ENCODE measurements at regions not wholly inside any gene's neighbourhood (a gene's known extent, or its start where the extent isn't known, plus 50 kb on each side); places are given as distances from the start of the nearest gene placed in this dataset.

DNA sequence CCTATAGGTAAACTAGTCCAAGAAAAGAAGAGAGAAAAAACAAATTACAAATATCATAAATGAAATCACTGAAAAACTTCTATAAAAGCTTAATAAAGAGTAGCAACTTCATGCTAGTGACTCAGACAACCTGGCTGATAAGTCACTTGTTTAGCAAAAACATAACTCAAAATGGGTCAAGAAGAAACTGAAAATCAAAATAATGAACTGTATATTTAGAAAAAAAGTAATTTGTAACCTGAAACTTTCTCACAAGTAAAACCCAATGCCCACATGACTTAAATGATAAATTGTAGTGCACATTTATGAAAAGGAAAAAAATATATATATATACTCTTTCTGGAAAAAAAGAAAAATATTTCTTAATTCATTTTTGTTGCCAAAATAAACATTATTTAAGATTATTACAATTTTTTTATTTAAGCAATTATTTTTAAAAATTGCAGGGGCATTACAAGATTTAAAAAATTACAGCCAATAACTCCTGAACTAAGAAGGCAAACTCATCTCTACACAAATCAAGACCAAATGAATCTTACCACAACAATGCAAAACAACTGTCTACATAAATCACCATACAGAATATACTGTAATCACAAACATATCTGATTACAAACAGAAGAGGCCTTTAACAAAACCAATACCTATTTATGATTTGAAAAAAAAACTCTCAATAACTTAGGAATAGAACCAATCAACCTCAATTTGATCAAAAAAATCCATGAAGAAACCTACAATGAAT lies 406.3 kb downstream of the CDH7 start:
- no peaks in the 10 kb centered on the region for H3K36me3 ChIP-seq (ENCODE audit: control insufficient read depth, insufficient read depth, low read length)
- no peaks in the 10 kb centered on the region for H3K4me1 ChIP-seq (ENCODE audit: control insufficient read depth, insufficient read depth, low read length)
- no peak overlapping the region for H3K4me3 ChIP-seq (ENCODE audit: low read length)
- H3K9me3 ChIP-seq (ENCODE audit: control insufficient read depth, low read depth, low read length), result no peaks in the 10 kb centered on the region
- DNase-seq, result no peak
- H3K27ac ChIP-seq (ENCODE audit: low read length), result no peak overlapping the region
- H3K27me3 ChIP-seq (ENCODE audit: control insufficient read depth, insufficient read depth, low read length), result no peaks in the 10 kb centered on the region

DNA sequence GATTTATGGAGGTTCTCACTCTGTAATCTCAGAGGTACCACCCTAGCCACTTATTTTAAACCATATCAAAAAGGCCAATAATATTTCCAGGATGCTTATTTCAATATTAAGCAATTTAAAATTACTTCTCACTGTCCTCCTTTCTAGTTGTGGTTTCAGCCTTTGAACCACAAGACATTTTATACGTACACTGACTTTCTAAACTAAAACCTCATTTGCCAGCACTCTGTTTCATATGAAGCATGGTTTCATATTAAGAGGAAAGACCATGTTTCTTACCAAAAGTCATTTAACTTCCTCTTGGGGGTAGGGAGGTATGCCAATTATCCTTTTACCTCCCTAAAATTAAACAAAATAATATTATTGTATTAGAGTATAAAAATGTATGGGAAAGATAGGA lies 399.8 kb downstream of the CDH7 start:
- 100% methylated on average over 1 of the region's 1 CpG for WGBS (ENCODE audit: insufficient coverage, low lambda C conversion rate)
- H3K27me3 ChIP-seq (ENCODE audit: control insufficient read depth, insufficient read depth, low read length), result no peaks in the 10 kb centered on the region
- H3K9me3 ChIP-seq (ENCODE audit: control insufficient read depth, low read depth, low read length), result no peaks in the 10 kb centered on the region
- DNase-seq, result no peak
- no peak overlapping the region for H3K4me3 ChIP-seq (ENCODE audit: low read length)
- H3K27ac ChIP-seq (ENCODE audit: low read length), result no peak overlapping the region
- H3K36me3 ChIP-seq (ENCODE audit: control insufficient read depth, insufficient read depth, low read length), result no peaks in the 10 kb centered on the region
- H3K4me1 ChIP-seq (ENCODE audit: control insufficient read depth, insufficient read depth, low read length), result no peaks in the 10 kb centered on the region

DNA sequence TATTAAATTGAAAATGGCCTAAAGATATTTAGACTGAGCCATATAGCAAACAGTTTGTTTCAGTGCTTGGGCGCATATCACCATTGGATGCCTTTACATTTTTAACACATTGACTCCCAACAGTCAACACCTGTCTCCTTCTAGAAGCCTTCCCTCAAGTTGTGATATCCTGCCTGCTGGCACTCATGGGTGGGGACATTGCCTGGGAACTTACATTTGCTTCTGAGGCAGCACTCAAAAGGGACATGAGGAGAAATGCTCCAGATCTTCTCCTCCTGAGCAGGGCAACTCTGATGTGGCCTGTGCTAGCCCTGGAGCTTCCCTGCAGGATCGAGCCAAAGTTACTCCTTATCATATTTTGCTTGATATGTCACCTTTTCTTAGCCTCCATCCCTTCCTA lies 392.2 kb downstream of the CDH7 start:
- H3K27me3 ChIP-seq (ENCODE audit: control insufficient read depth, insufficient read depth, low read length), result no peaks in the 10 kb centered on the region
- DNase-seq, result no peak
- 67% methylated on average over 1 of the region's 2 CpGs for WGBS (ENCODE audit: insufficient coverage, low lambda C conversion rate)

GRCh38 chr18:66141716-66142115 lies 390.9 kb downstream of the CDH7 start:
- Histone ChIP-seq H3K4me1 (ENCODE audit: control insufficient read depth, insufficient read depth, low read length) (no peaks in the 10 kb centered on the region), H3K27ac (ENCODE audit: low read length) (no peak overlapping the region), H3K27me3 (ENCODE audit: control insufficient read depth, insufficient read depth, low read length) (no peaks in the 10 kb centered on the region), H3K36me3 (ENCODE audit: control insufficient read depth, insufficient read depth, low read length) (no peaks in the 10 kb centered on the region), H3K4me3 (ENCODE audit: low read length) (no peak overlapping the region), H3K9me3 (ENCODE audit: control insufficient read depth, low read depth, low read length) (no peaks in the 10 kb centered on the region)
- 72% methylated on average over 2 of the region's 4 CpGs for WGBS (ENCODE audit: insufficient coverage, low lambda C conversion rate)
- DNase-seq, result no peak

More for the DNA sequence above, 392.2 kb downstream of the CDH7 start:
- H3K9me3 ChIP-seq (ENCODE audit: control insufficient read depth, low read depth, low read length), result no peaks in the 10 kb centered on the region
- H3K27ac ChIP-seq (ENCODE audit: low read length), result no peak overlapping the region
- H3K4me1 ChIP-seq (ENCODE audit: control insufficient read depth, insufficient read depth, low read length), result no peaks in the 10 kb centered on the region
- H3K36me3 ChIP-seq (ENCODE audit: control insufficient read depth, insufficient read depth, low read length), result no peaks in the 10 kb centered on the region
- no peak overlapping the region for H3K4me3 ChIP-seq (ENCODE audit: low read length)

GRCh38 chr18:66138642-66139041 lies 387.8 kb downstream of the CDH7 start:
- no peak for DNase-seq
- 100% methylated on average over 3 of the region's 5 CpGs for WGBS (ENCODE audit: insufficient coverage, low lambda C conversion rate)
- Histone ChIP-seq H3K4me3 (ENCODE audit: low read length) (no peak overlapping the region), H3K27me3 (ENCODE audit: control insufficient read depth, insufficient read depth, low read length) (no peaks in the 10 kb centered on the region), H3K4me1 (ENCODE audit: control insufficient read depth, insufficient read depth, low read length) (no peaks in the 10 kb centered on the region), H3K9me3 (ENCODE audit: control insufficient read depth, low read depth, low read length) (no peaks in the 10 kb centered on the region), H3K36me3 (ENCODE audit: control insufficient read depth, insufficient read depth, low read length) (no peaks in the 10 kb centered on the region), H3K27ac (ENCODE audit: low read length) (no peak overlapping the region)

GRCh38 chr18:66136039-66136438 lies 385.2 kb downstream of the CDH7 start:
- Histone ChIP-seq H3K27me3 (ENCODE audit: control insufficient read depth, insufficient read depth, low read length) (no peaks in the 10 kb centered on the region), H3K4me1 (ENCODE audit: control insufficient read depth, insufficient read depth, low read length) (no peaks in the 10 kb centered on the region), H3K4me3 (ENCODE audit: low read length) (no peak overlapping the region), H3K36me3 (ENCODE audit: control insufficient read depth, insufficient read depth, low read length) (no peaks in the 10 kb centered on the region), H3K27ac (ENCODE audit: low read length) (no peak overlapping the region), H3K9me3 (ENCODE audit: control insufficient read depth, low read depth, low read length) (no peaks in the 10 kb centered on the region)
- 78% methylated on average over 1 of the region's 1 CpG for WGBS (ENCODE audit: insufficient coverage, low lambda C conversion rate)
- DNase-seq, result no peak

GRCh38 chr18:66129248-66129647 lies 378.4 kb downstream of the CDH7 start:
- Histone ChIP-seq H3K4me1 (ENCODE audit: control insufficient read depth, insufficient read depth, low read length) (no peaks in the 10 kb centered on the region), H3K36me3 (ENCODE audit: control insufficient read depth, insufficient read depth, low read length) (no peaks in the 10 kb centered on the region), H3K4me3 (ENCODE audit: low read length) (no peak overlapping the region), H3K9me3 (ENCODE audit: control insufficient read depth, low read depth, low read length) (no peaks in the 10 kb centered on the region), H3K27ac (ENCODE audit: low read length) (no peak overlapping the region), H3K27me3 (ENCODE audit: control insufficient read depth, insufficient read depth, low read length) (no peaks in the 10 kb centered on the region)
- no peak for DNase-seq
- no CpG with 5 or more reads among the region's 4 CpGs for WGBS (ENCODE audit: insufficient coverage, low lambda C conversion rate)

- Histone ChIP-seq H3K9me3 (ENCODE audit: control insufficient read depth, low read depth, low read length) (no peaks in the 10 kb centered on the region), H3K4me3 (ENCODE audit: low read length) (no peak overlapping the region), H3K4me1 (ENCODE audit: control insufficient read depth, insufficient read depth, low read length) (no peaks in the 10 kb centered on the region), H3K27me3 (ENCODE audit: control insufficient read depth, insufficient read depth, low read length) (no peaks in the 10 kb centered on the region), H3K27ac (ENCODE audit: low read length) (no peak overlapping the region), H3K36me3 (ENCODE audit: control insufficient read depth, insufficient read depth, low read length) (no peaks in the 10 kb centered on the region)
- DNase-seq, result no peak
- no CpG with 5 or more reads among the region's 2 CpGs for WGBS (ENCODE audit: insufficient coverage, low lambda C conversion rate)
Measured at GRCh38 chr18:66126266-66126665, 375.5 kb downstream of the CDH7 start.

DNA sequence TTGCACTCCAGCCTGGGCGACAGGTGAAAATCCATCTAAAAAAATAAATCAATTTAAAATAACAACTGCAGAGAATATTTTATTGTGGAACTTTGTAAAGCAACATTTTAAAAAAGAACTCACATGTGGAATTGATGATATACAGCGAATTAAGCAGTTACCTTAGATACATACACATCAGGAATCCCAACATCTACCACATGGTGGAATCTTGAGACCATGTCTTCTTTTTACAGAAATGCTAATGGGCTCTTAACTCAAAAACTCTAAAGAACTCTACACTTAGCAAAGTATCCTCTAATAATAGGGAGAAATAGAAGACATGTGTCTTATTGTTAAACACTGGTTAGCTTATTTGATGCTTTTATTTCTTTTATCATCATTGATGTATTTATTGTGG lies 373.6 kb downstream of the CDH7 start:
- no peak for DNase-seq
- WGBS (ENCODE audit: insufficient coverage, low lambda C conversion rate), result no CpG with 5 or more reads among the region's 2 CpGs
- no peaks in the 10 kb centered on the region for H3K36me3 ChIP-seq (ENCODE audit: control insufficient read depth, insufficient read depth, low read length)

GRCh38 chr18:66119347-66119746 lies 368.5 kb downstream of the CDH7 start:
- H3K27ac ChIP-seq (ENCODE audit: low read length), result no peak overlapping the region

More for the DNA sequence above, 373.6 kb downstream of the CDH7 start:
- H3K27me3 ChIP-seq (ENCODE audit: control insufficient read depth, insufficient read depth, low read length), result no peaks in the 10 kb centered on the region
- no peaks in the 10 kb centered on the region for H3K4me1 ChIP-seq (ENCODE audit: control insufficient read depth, insufficient read depth, low read length)
- H3K4me3 ChIP-seq (ENCODE audit: low read length), result no peak overlapping the region
- H3K27ac ChIP-seq (ENCODE audit: low read length), result no peak overlapping the region
- no peaks in the 10 kb centered on the region for H3K9me3 ChIP-seq (ENCODE audit: control insufficient read depth, low read depth, low read length)

GRCh38 chr18:66111018-66111417 lies 360.2 kb downstream of the CDH7 start:
- no peaks in the 10 kb centered on the region for H3K9me3 ChIP-seq (ENCODE audit: control insufficient read depth, low read depth, low read length)
- no peak for DNase-seq
- H3K36me3 ChIP-seq (ENCODE audit: control insufficient read depth, insufficient read depth, low read length), result no peaks in the 10 kb centered on the region
- H3K27ac ChIP-seq (ENCODE audit: low read length), result no peak overlapping the region
- no peak overlapping the region for H3K4me3 ChIP-seq (ENCODE audit: low read length)
- WGBS (ENCODE audit: insufficient coverage, low lambda C conversion rate), result no CpG with 5 or more reads among the region's 13 CpGs
- no peaks in the 10 kb centered on the region for H3K4me1 ChIP-seq (ENCODE audit: control insufficient read depth, insufficient read depth, low read length)
- no peaks in the 10 kb centered on the region for H3K27me3 ChIP-seq (ENCODE audit: control insufficient read depth, insufficient read depth, low read length)

More at GRCh38 chr18:66119347-66119746, 368.5 kb downstream of the CDH7 start:
- no peaks in the 10 kb centered on the region for H3K9me3 ChIP-seq (ENCODE audit: control insufficient read depth, low read depth, low read length)
- no peak for DNase-seq
- no peaks in the 10 kb centered on the region for H3K36me3 ChIP-seq (ENCODE audit: control insufficient read depth, insufficient read depth, low read length)
- no peaks in the 10 kb centered on the region for H3K27me3 ChIP-seq (ENCODE audit: control insufficient read depth, insufficient read depth, low read length)
- no peaks in the 10 kb centered on the region for H3K4me1 ChIP-seq (ENCODE audit: control insufficient read depth, insufficient read depth, low read length)
- H3K4me3 ChIP-seq (ENCODE audit: low read length), result no peak overlapping the region
